ENCODE measurements at regions not wholly inside any gene's neighbourhood (a gene's known extent, or its start where the extent isn't known, plus 50 kb on each side); places are given as distances from the start of the nearest gene placed in this dataset.
A peak's percentile ranks its signal among the peaks of the same experiment; 100 is the strongest.
"Not testable (repeated sequence)": the region's sequence is repeated elsewhere in the genome, so short reads cannot be mapped to it uniquely, and the experiment has no call there.

DNA sequence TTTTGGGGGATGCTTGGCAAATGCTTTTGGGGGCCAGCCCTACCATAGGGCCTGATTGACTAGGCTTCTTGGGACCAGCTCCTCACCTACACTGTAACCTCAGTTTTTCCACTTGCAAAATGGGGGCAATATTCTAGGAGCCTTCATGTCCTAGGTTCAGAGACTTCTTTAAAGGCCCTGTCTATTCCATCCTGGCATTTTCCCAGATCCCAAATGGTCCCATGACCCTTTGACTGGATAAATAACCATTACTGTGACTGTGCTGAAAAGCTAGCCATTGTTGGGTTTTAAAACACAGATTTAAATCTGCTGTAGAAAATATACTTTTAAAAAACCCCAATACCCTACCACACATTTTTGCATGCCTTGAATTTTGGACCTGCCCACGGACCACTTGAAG lies 149.8 kb downstream of the EFNB1 start:
- Histone ChIP-seq H3K4me3 (no peak overlapping the region), H3K36me3 (no peaks in the 10 kb centered on the region), H3K27me3 (no peaks in the 10 kb centered on the region), H3K27ac (peak overlapping the region in 2 of 4 donors; percentile 19 to 21), H3K4me1 (peaks cover 0 to 12% (median 9%) of the 10 kb centered on the region in 4 donors), H3K9me3 (no peaks in the 10 kb centered on the region)
- WGBS, 2 donors, result 67 to 70% methylated on average over 1 of the region's 1 CpG
- no peak for TF ChIP-seq CTCF (IDR thresholded peaks at IDR 0.05)
- no peak for TF ChIP-seq EP300 (IDR thresholded peaks at IDR 0.05)
- TF ChIP-seq POLR2A (IDR thresholded peaks at IDR 0.05), result no peak
- no peak for TF ChIP-seq POLR2AphosphoS5 (IDR thresholded peaks at IDR 0.05)
- intact Hi-C loops (cut with DNase I), result no loop called here
- DNase-seq, result no peak

GRCh38 chrX:68978255-68978654 lies 149.4 kb downstream of the EFNB1 start:
- H3K36me3 ChIP-seq, result no peaks in the 10 kb centered on the region
- no peak for TF ChIP-seq POLR2AphosphoS5 (IDR thresholded peaks at IDR 0.05)
- no peak for TF ChIP-seq EP300 (IDR thresholded peaks at IDR 0.05)
- no peak for TF ChIP-seq POLR2A (IDR thresholded peaks at IDR 0.05)
- TF ChIP-seq CTCF (IDR thresholded peaks at IDR 0.05), result no peak
- peaks cover 0 to 12% (median 9%) of the 10 kb centered on the region in 4 donors for H3K4me1 ChIP-seq
- intact Hi-C loops (cut with DNase I), result no loop called here
- H3K9me3 ChIP-seq, result no peaks in the 10 kb centered on the region
- H3K27ac ChIP-seq, result peak overlapping the region in 2 of 4 donors; percentile 19 to 21
- H3K4me3 ChIP-seq, result no peak overlapping the region
- WGBS, 2 donors, result 25 to 55% methylated on average over 7 of the region's 7 CpGs
- H3K27me3 ChIP-seq, result no peaks in the 10 kb centered on the region
- no peak for DNase-seq

DNA sequence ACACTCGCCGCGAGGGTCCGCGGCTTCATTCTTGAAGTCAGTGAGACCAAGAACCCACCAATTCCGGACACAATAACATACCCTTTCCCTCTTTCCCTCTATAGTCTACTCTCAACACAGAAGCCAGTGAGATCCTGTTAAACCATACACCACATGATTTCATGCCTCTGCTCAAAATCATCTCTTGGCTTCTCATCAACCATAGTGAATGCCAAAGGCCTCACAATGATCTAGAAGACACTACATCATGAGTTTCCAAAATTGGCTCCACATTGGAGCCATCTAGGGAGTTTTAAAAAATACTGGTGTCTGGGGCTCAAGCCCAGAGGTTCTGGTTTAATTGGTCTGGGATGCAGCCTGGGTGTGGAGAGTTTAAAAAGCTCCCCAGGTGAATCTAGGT lies 124.5 kb downstream of the EFNB1 start:
- Histone ChIP-seq H3K4me1 (no peaks in the 10 kb centered on the region), H3K36me3 (no peaks in the 10 kb centered on the region), H3K9me3 (no peaks in the 10 kb centered on the region), H3K27ac (no peak overlapping the region), H3K27me3 (no peaks in the 10 kb centered on the region), H3K4me3 (no peak overlapping the region)
- 94 to 96% methylated on average over 6 of the region's 6 CpGs for WGBS, 2 donors
- intact Hi-C loops (cut with DNase I), result no loop called here
- TF ChIP-seq EP300 (IDR thresholded peaks at IDR 0.05), result no peak
- TF ChIP-seq POLR2AphosphoS5 (IDR thresholded peaks at IDR 0.05), result no peak
- TF ChIP-seq CTCF (IDR thresholded peaks at IDR 0.05), result no peak
- no peak for TF ChIP-seq POLR2A (IDR thresholded peaks at IDR 0.05)
- no peak for DNase-seq

DNA sequence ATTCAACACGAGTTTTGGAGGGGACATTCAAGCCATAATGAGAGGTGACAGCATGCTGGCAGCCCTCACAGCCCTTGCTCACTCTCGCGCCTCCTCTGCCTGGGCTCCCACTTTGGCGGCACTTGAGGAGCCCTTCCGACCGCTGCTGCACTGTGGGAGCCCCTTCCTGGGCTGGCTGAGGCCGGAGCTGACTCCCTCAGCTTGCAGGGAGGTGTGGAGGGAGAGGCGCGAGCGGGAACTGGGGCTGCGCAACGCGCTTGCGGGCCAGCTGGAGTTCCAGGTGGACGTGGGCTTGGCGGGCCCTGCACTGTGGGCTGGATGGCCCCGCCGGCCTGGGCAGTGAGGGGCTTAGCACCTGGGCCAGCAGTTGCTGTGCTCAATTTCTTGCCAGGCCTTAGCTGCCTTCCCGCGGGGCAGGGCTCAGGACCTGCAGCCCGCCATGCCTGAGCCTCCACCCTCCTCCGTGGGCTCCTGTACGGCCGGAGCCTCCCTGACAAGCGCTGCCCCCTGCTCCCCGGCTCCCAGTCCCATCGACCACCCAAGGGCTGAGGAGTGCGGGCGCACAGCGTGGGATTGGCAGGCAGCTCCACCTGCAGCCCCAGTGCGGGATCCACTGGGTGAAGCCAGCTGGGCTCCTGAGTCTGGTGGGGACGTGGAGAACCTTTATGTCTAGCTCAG lies 123.3 kb downstream of the EFNB1 start:
- H3K4me3 ChIP-seq; DNase-seq; H3K27me3 ChIP-seq; H3K4me1 ChIP-seq; intact Hi-C loops (cut with DNase I); H3K9me3 ChIP-seq; H3K36me3 ChIP-seq; H3K27ac ChIP-seq: not testable (repeated sequence)
- WGBS, 2 donors, result 92 to 94% methylated on average over 32 of the region's 32 CpGs

GRCh38 chrX:68950937-68951336 lies 122.1 kb downstream of the EFNB1 start:
- DNase-seq, result no peak
- H3K4me3 ChIP-seq, result no peak overlapping the region
- H3K27ac ChIP-seq, result no peak overlapping the region
- H3K4me1 ChIP-seq, result no peaks in the 10 kb centered on the region
- TF ChIP-seq CTCF (IDR thresholded peaks at IDR 0.05) (no peak), POLR2AphosphoS5 (IDR thresholded peaks at IDR 0.05) (no peak), EP300 (IDR thresholded peaks at IDR 0.05) (no peak), POLR2A (IDR thresholded peaks at IDR 0.05) (no peak)
- 40 to 94% methylated on average over 2 of the region's 2 CpGs for whole genome bisulfite sequencing, 2 donors
- intact Hi-C loops (cut with DNase I), result no loop called here
- no peaks in the 10 kb centered on the region for H3K36me3 ChIP-seq
- H3K9me3 ChIP-seq, result no peaks in the 10 kb centered on the region
- H3K27me3 ChIP-seq, result no peaks in the 10 kb centered on the region

Measured in sigmoid colon (tissue), 6 donors.